Nephron progenitor cell (in vitro differentiated cells): ENCODE measurements at regions not wholly inside any gene's neighbourhood (a gene's known extent, or its start where the extent isn't known, plus 50 kb on each side); places are given as distances from the start of the nearest gene placed in this dataset.

Source experiments
- DNase-seq: peaks from one replicate; pipeline ENCODE4 v3.0.0; 2021
- H3K27ac Mint-ChIP-seq: 2 replicates; pipeline ENCODE4 v1.8.0; 2021; ENCODE audit warnings: mild to moderate bottlenecking, moderate library complexity, mixed read lengths
- H3K27me3 Mint-ChIP-seq: 2 replicates; pipeline ENCODE4 v1.8.0; 2021; ENCODE audit warnings: mild to moderate bottlenecking, low read depth, mixed read lengths; ENCODE audit not compliant: poor library complexity
- H3K36me3 Mint-ChIP-seq: 2 replicates; pipeline ENCODE4 v1.8.0; 2021; ENCODE audit warnings: low read depth, mixed read lengths
- H3K4me1 Mint-ChIP-seq: 2 replicates; pipeline ENCODE4 v1.8.0; 2021; ENCODE audit warnings: mixed read lengths
- H3K4me3 Mint-ChIP-seq: 2 replicates; pipeline ENCODE4 v1.8.0; 2021; ENCODE audit warnings: mild to moderate bottlenecking, moderate library complexity, mixed read lengths
- H3K9me3 Mint-ChIP-seq: 2 replicates; pipeline ENCODE4 v1.8.0; 2021; ENCODE audit warnings: mild to moderate bottlenecking, moderate library complexity, mixed read lengths
- TF ChIP-seq, protein P1 (sequence below): fragments of 200-600 bp; sonication (generic); IDR thresholded peaks from 2 replicates; pipeline ENCODE4 v1.5.0; 2021; ENCODE audit warnings: antibody characterized with exemption

DNA sequence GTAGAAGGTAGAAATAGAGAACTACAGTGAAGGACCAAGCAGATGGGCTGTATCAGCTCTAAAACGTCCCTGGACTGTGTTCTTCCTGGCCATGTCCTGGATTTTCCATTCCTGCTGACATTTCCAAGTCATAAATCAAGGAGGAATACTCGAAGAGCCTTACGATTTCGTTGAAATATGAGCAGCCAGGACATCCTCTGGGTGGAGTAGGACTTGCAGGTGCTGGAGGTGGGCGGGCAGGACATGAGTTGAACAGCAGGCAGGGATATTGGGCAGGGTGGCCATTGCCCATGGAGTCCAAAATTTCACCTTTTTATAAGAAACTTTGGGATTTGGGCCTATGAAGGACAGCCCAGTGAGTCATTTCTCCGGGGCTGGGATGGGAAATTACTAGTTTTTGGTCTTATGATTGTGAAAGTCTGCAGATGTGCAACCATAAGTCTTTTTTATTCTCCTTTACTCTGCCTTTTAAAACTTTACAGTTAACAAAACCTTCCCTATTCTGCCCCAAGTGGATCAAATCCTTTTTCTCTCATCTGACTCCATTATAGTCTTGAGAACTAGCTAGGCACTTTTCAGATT is 88.8 kb downstream of the TMX1 start:
- no peak overlapping the region for H3K27ac Mint-ChIP-seq
- TF ChIP-seq, protein P1, sequence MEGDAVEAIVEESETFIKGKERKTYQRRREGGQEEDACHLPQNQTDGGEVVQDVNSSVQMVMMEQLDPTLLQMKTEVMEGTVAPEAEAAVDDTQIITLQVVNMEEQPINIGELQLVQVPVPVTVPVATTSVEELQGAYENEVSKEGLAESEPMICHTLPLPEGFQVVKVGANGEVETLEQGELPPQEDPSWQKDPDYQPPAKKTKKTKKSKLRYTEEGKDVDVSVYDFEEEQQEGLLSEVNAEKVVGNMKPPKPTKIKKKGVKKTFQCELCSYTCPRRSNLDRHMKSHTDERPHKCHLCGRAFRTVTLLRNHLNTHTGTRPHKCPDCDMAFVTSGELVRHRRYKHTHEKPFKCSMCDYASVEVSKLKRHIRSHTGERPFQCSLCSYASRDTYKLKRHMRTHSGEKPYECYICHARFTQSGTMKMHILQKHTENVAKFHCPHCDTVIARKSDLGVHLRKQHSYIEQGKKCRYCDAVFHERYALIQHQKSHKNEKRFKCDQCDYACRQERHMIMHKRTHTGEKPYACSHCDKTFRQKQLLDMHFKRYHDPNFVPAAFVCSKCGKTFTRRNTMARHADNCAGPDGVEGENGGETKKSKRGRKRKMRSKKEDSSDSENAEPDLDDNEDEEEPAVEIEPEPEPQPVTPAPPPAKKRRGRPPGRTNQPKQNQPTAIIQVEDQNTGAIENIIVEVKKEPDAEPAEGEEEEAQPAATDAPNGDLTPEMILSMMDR: no peak
- H3K4me3 Mint-ChIP-seq: no peak overlapping the region
- no peaks in the 10 kb centered on the region for H3K9me3 Mint-ChIP-seq
- no peak for DNase-seq
- H3K27me3 Mint-ChIP-seq: peaks cover 8% of the 10 kb centered on the region
- H3K4me1 Mint-ChIP-seq: peaks cover 38% of the 10 kb centered on the region
- no peaks in the 10 kb centered on the region for H3K36me3 Mint-ChIP-seq

DNA sequence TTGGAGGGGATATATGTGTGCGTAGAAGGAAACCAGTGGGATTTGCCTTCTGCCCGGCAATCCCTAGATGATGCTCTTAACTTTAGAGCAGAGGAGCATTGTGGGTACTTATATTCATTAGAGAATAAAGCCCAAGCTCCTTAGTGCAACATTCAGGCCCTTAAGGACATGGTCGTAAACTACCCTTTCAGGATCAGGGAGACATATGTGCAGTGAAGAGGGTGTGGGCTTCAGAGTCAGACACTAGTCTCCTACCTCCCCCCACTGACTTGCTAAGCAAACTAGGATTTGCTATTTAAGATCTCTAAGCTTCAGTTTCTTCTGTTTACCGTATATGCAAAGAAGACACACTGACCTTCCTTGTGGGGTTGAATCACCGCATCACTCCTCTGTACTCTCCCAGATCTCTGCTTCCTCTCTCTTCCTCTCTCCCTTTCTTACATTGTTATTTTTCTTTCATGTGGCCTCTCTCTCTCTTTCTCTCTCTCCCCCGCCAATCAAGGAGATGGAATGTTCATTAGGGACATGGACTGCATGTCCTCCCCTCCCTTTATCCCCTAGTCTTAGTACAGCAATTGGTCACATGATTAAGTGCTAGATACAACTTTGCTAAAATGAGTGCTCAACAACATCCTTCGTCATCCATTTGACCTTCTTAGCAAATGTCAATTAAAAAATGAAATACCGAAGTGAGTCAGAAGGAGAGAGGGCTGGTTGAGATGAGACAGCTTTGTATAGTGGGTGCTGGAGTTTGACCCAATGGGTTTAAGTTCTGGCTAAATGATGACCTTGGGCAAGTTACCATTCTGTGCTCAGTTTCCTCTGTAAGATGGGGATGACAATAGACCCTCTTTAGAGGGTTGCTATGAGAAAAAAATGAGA is 91.7 kb downstream of the TMX1 start:
- Mint-ChIP-seq H3K4me1 (peaks cover 38% of the 10 kb centered on the region), H3K27me3 (peaks cover 4% of the 10 kb centered on the region), H3K27ac (no peak overlapping the region), H3K9me3 (no peaks in the 10 kb centered on the region), H3K36me3 (no peaks in the 10 kb centered on the region), H3K4me3 (no peak overlapping the region)
- TF ChIP-seq, protein P1: no peak
- DNase-seq: no peak

DNA sequence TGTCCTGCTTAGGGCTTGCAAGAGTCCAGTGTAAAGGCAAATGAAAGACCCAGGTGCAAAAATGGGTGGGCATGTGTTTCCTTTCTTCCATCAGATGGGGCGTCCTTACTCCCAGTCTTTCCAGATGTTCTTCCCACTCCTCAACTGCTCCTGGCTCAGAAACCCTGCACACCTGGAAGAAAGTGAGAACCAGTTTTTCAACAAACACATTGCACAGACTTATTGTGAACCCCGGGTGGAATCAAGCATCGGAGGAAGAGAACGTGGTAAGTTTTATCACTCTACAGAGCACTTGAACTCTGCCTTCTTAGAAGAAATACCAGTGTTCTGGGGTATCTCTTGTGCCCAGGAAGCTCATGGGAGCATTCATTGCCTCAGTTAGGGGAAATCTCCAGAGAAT is 93.3 kb downstream of the TMX1 start:
- H3K27me3 Mint-ChIP-seq: peaks cover 4% of the 10 kb centered on the region
- no peak overlapping the region for H3K4me3 Mint-ChIP-seq
- no peak overlapping the region for H3K27ac Mint-ChIP-seq
- no peaks in the 10 kb centered on the region for H3K9me3 Mint-ChIP-seq
- H3K4me1 Mint-ChIP-seq: peaks cover 24% of the 10 kb centered on the region
- DNase-seq: no peak
- H3K36me3 Mint-ChIP-seq: no peaks in the 10 kb centered on the region
- TF ChIP-seq, protein P1: no peak

DNA sequence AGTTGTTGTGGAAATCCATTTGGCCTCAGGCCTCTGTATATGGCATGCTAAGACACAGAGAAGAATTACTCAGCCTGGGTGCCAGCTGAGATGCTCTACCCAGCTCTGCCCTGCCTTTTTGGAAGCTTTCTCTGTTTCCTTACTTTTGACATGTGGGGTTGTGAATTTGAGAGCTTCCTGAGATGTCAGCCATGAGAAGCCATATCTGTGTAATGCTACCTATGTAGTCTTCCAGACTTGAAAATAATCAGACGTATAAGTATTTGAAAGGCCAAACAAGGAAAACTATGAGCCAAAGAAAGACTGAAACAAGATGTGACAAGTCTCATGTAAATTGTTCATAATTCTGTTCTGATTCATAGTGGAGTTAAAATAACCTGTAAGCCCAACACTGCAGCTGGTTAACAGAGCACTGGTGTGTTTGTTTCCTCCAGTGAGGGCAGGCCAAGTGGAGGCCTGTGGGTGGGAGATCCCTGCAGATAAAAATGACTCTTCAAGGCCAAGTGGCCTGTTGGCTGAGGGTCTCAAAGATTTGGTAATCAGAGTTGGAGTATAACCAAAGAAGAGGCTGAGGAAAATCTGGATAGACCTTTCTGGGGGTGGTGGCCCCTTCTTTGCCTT is 94.0 kb downstream of the TMX1 start:
- Mint-ChIP-seq H3K27ac (no peak overlapping the region), H3K4me3 (no peak overlapping the region), H3K27me3 (peaks cover 4% of the 10 kb centered on the region), H3K36me3 (no peaks in the 10 kb centered on the region), H3K4me1 (peaks cover 18% of the 10 kb centered on the region), H3K9me3 (no peaks in the 10 kb centered on the region)
- TF ChIP-seq, protein P1: no peak
- no peak for DNase-seq

DNA sequence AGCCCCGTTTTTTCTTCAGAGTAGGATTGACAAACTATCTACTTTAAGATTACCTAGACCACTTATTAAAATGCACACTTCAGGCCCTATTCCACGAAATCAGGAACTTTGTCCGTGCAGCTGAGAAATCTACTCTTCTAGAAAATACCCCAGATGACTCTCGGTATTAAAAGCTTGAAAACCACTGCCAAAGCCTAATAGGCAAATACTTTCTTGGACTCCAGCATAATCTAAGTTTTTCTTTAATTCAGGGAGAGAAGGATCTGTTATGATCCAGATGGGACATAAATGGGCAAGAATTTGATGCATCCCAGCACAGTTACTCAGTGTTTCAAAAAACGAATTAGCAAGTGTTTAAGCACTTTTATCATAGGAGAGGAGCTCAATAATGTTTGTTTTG is 94.5 kb downstream of the TMX1 start:
- peaks cover 18% of the 10 kb centered on the region for H3K4me1 Mint-ChIP-seq
- TF ChIP-seq, protein P1: no peak
- no peak for DNase-seq
- H3K4me3 Mint-ChIP-seq: no peak overlapping the region
- no peak overlapping the region for H3K27ac Mint-ChIP-seq
- H3K27me3 Mint-ChIP-seq: peaks cover 7% of the 10 kb centered on the region
- no peaks in the 10 kb centered on the region for H3K9me3 Mint-ChIP-seq
- H3K36me3 Mint-ChIP-seq: no peaks in the 10 kb centered on the region
